ENCODE measurements at regions not wholly inside any gene's neighbourhood (a gene's known extent, or its start where the extent isn't known, plus 50 kb on each side); places are given as distances from the start of the nearest gene placed in this dataset.

GRCh38 chr17:74077231-74077630 lies 126.2 kb upstream of the RPL38 start:
- Histone ChIP-seq H3K27me3 (ENCODE audit: control insufficient read depth in 2 of 2, insufficient read depth in 2 of 2, low read length in 2 of 2) (no peaks in the 10 kb centered on the region), H3K9me3 (ENCODE audit: control insufficient read depth in 2 of 3, low read length in 3 of 3) (no peaks in the 10 kb centered on the region), H3K36me3 (ENCODE audit: control insufficient read depth in 2 of 3, insufficient read depth in 3 of 3, low read length in 3 of 3) (no peaks in the 10 kb centered on the region), H3K27ac (ENCODE audit: low read depth, low read length) (no peak overlapping the region), H3K4me1 (ENCODE audit: control insufficient read depth in 2 of 2, insufficient read depth in 2 of 2, low read length in 2 of 2) (no peaks in the 10 kb centered on the region), H3K4me3 (ENCODE audit: low read length) (no peak overlapping the region)
- ChIA-PET POLR2A (no interaction called here), CTCF (interaction anchor here (0.6 kb wide), 1 partner anchor 650 kb away, joined by 3 read pairs; no protein-coding TSS in a partner anchor)
- ATAC-seq: no peak
- Mint-ChIP-seq H3K36me3 (peaks cover 0 to 4% (median 0%) of the 10 kb centered on the region in 5 donors), H3K27ac (no peak overlapping the region), H3K27me3 (peaks cover 0 to 15% (median 11%) of the 10 kb centered on the region in 5 donors), H3K4me1 (peaks cover 0 to 1% (median 0%) of the 10 kb centered on the region in 7 donors), H3K9me3 (peaks cover 0 to 15% (median 3%) of the 10 kb centered on the region in 11 donors), H3K4me3 (no peak overlapping the region)
- DNase-seq: no peak
- intact Hi-C loops (cut with micrococcal nuclease): no loop called here

GRCh38 chr17:74078363-74078941 lies 125.0 kb upstream of the RPL38 start:
- H3K4me1 Mint-ChIP-seq: no peaks in the 10 kb centered on the region
- Histone ChIP-seq H3K9me3 (ENCODE audit: control insufficient read depth in 2 of 3, low read length in 3 of 3) (no peaks in the 10 kb centered on the region), H3K27me3 (ENCODE audit: control insufficient read depth in 2 of 2, insufficient read depth in 2 of 2, low read length in 2 of 2) (no peaks in the 10 kb centered on the region), H3K4me1 (ENCODE audit: control insufficient read depth in 2 of 2, insufficient read depth in 2 of 2, low read length in 2 of 2) (no peaks in the 10 kb centered on the region), H3K36me3 (ENCODE audit: control insufficient read depth in 2 of 3, insufficient read depth in 3 of 3, low read length in 3 of 3) (no peaks in the 10 kb centered on the region), H3K4me3 (ENCODE audit: low read length) (no peak overlapping the region), H3K27ac (ENCODE audit: low read depth, low read length) (no peak overlapping the region)
- H3K36me3 Mint-ChIP-seq: no peaks in the 10 kb centered on the region
- peaks cover 0 to 7% (median 2%) of the 10 kb centered on the region in 11 donors for H3K9me3 Mint-ChIP-seq
- H3K27ac Mint-ChIP-seq: no peak overlapping the region
- DNase-seq: no peak
- ChIA-PET POLR2A (no interaction called here), CTCF (no interaction called here)
- H3K27me3 Mint-ChIP-seq: peaks cover 0 to 25% (median 13%) of the 10 kb centered on the region in 5 donors
- H3K4me3 Mint-ChIP-seq: no peak overlapping the region
- intact Hi-C loops (cut with micrococcal nuclease): no loop called here
- ATAC-seq: no peak

GRCh38 chr17:74079537-74080300 lies 123.8 kb upstream of the RPL38 start:
- no peak overlapping the region for H3K27ac ChIP-seq (ENCODE audit: low read depth, low read length)
- H3K27me3 ChIP-seq (ENCODE audit: control insufficient read depth in 2 of 2, insufficient read depth in 2 of 2, low read length in 2 of 2): no peaks in the 10 kb centered on the region
- Mint-ChIP-seq H3K36me3 (peaks cover 0 to 2% (median 0%) of the 10 kb centered on the region in 5 donors), H3K4me1 (no peaks in the 10 kb centered on the region), H3K27ac (peak overlapping the region in 1 of 9 donors; percentile 57), H3K9me3 (peaks cover 0 to 5% (median under 1%) of the 10 kb centered on the region in 11 donors), H3K27me3 (peaks cover 0 to 25% (median 13%) of the 10 kb centered on the region in 5 donors), H3K4me3 (no peak overlapping the region)
- H3K36me3 ChIP-seq (ENCODE audit: control insufficient read depth in 2 of 3, insufficient read depth in 3 of 3, low read length in 3 of 3): no peaks in the 10 kb centered on the region
- no peaks in the 10 kb centered on the region for H3K4me1 ChIP-seq (ENCODE audit: control insufficient read depth in 2 of 2, insufficient read depth in 2 of 2, low read length in 2 of 2)
- intact Hi-C loops (cut with micrococcal nuclease): no loop called here
- ChIA-PET CTCF (no interaction called here), POLR2A (no interaction called here)
- no peak for DNase-seq
- ATAC-seq: no peak
- no peaks in the 10 kb centered on the region for H3K9me3 ChIP-seq (ENCODE audit: control insufficient read depth in 2 of 3, low read length in 3 of 3)
- H3K4me3 ChIP-seq (ENCODE audit: low read length): no peak overlapping the region

- Histone ChIP-seq H3K4me3 (ENCODE audit: low read length) (no peak overlapping the region), H3K9me3 (ENCODE audit: control insufficient read depth in 2 of 3, low read length in 3 of 3) (peaks cover 0 to 8% (median 0%) of the 10 kb centered on the region in 3 experiments), H3K27ac (ENCODE audit: low read depth, low read length) (no peak overlapping the region), H3K27me3 (ENCODE audit: control insufficient read depth in 2 of 2, insufficient read depth in 2 of 2, low read length in 2 of 2) (no peaks in the 10 kb centered on the region), H3K4me1 (ENCODE audit: control insufficient read depth in 2 of 2, insufficient read depth in 2 of 2, low read length in 2 of 2) (no peaks in the 10 kb centered on the region), H3K36me3 (ENCODE audit: control insufficient read depth in 2 of 3, insufficient read depth in 3 of 3, low read length in 3 of 3) (no peaks in the 10 kb centered on the region)
- no peak overlapping the region for H3K4me3 Mint-ChIP-seq
- ChIA-PET CTCF (no interaction called here), POLR2A (no interaction called here)
- H3K4me1 Mint-ChIP-seq: no peaks in the 10 kb centered on the region
- DNase-seq (no peak), ATAC-seq (no peak)
- H3K27me3 Mint-ChIP-seq: peaks cover 0 to 25% (median 13%) of the 10 kb centered on the region in 5 donors
- H3K36me3 Mint-ChIP-seq: peaks cover 0 to 5% (median 0%) of the 10 kb centered on the region in 5 donors
- intact Hi-C loops (cut with micrococcal nuclease): no loop called here
- H3K9me3 Mint-ChIP-seq: peaks cover 0 to 14% (median 9%) of the 10 kb centered on the region in 11 donors
- H3K27ac Mint-ChIP-seq: no peak overlapping the region
These were observed 122.6 kb upstream of the RPL38 start for GRCh38 chr17:74080656-74081582.

- Histone ChIP-seq H3K36me3 (ENCODE audit: control insufficient read depth in 2 of 3, insufficient read depth in 3 of 3, low read length in 3 of 3) (no peaks in the 10 kb centered on the region), H3K27me3 (ENCODE audit: control insufficient read depth in 2 of 2, insufficient read depth in 2 of 2, low read length in 2 of 2) (no peaks in the 10 kb centered on the region), H3K27ac (ENCODE audit: low read depth, low read length) (no peak overlapping the region), H3K4me1 (ENCODE audit: control insufficient read depth in 2 of 2, insufficient read depth in 2 of 2, low read length in 2 of 2) (no peaks in the 10 kb centered on the region), H3K4me3 (ENCODE audit: low read length) (no peak overlapping the region), H3K9me3 (ENCODE audit: control insufficient read depth in 2 of 3, low read length in 3 of 3) (peaks cover 0 to 8% (median 0%) of the 10 kb centered on the region in 3 experiments)
- ChIA-PET CTCF (interaction anchor here (1.1 kb wide), 1 partner anchor 9 kb away, joined by 3 read pairs; no protein-coding TSS in a partner anchor), POLR2A (no interaction called here)
- intact Hi-C loops (cut with micrococcal nuclease): no loop called here
- no peak for DNase-seq
- ATAC-seq: no peak
- no peak overlapping the region for H3K27ac Mint-ChIP-seq
- H3K27me3 Mint-ChIP-seq: peaks cover 0 to 25% (median 21%) of the 10 kb centered on the region in 5 donors
- no peak overlapping the region for H3K4me3 Mint-ChIP-seq
- H3K36me3 Mint-ChIP-seq: peaks cover 0 to 5% (median 0%) of the 10 kb centered on the region in 5 donors
- no peaks in the 10 kb centered on the region for H3K4me1 Mint-ChIP-seq
- H3K9me3 Mint-ChIP-seq: peaks cover 0 to 14% (median 9%) of the 10 kb centered on the region in 11 donors
These were observed 120.6 kb upstream of the RPL38 start for GRCh38 chr17:74082886-74083285.

GRCh38 chr17:74083321-74083720 lies 120.2 kb upstream of the RPL38 start:
- ChIA-PET POLR2A (no interaction called here), CTCF (interaction anchor here (1.1 kb wide), 1 partner anchor 9 kb away, joined by 3 read pairs; no protein-coding TSS in a partner anchor)
- Histone ChIP-seq H3K4me3 (ENCODE audit: low read length) (no peak overlapping the region), H3K36me3 (ENCODE audit: control insufficient read depth in 2 of 3, insufficient read depth in 3 of 3, low read length in 3 of 3) (no peaks in the 10 kb centered on the region), H3K4me1 (ENCODE audit: control insufficient read depth in 2 of 2, insufficient read depth in 2 of 2, low read length in 2 of 2) (no peaks in the 10 kb centered on the region), H3K27ac (ENCODE audit: low read depth, low read length) (no peak overlapping the region), H3K27me3 (ENCODE audit: control insufficient read depth in 2 of 2, insufficient read depth in 2 of 2, low read length in 2 of 2) (no peaks in the 10 kb centered on the region), H3K9me3 (ENCODE audit: control insufficient read depth in 2 of 3, low read length in 3 of 3) (peaks cover 0 to 8% (median 0%) of the 10 kb centered on the region in 3 experiments)
- H3K36me3 Mint-ChIP-seq: peaks cover 0 to 5% (median 0%) of the 10 kb centered on the region in 5 donors
- intact Hi-C loops (cut with micrococcal nuclease): no loop called here
- no peak overlapping the region for H3K4me3 Mint-ChIP-seq
- no peaks in the 10 kb centered on the region for H3K4me1 Mint-ChIP-seq
- peaks cover 0 to 27% (median 23%) of the 10 kb centered on the region in 5 donors for H3K27me3 Mint-ChIP-seq
- no peak for ATAC-seq
- no peak overlapping the region for H3K27ac Mint-ChIP-seq
- peaks cover 0 to 14% (median 9%) of the 10 kb centered on the region in 11 donors for H3K9me3 Mint-ChIP-seq
- no peak for DNase-seq
